HepG2 (cell line): ENCODE measurements at regions not wholly inside any gene's neighbourhood (a gene's known extent, or its start where the extent isn't known, plus 50 kb on each side); places are given as distances from the start of the nearest gene placed in this dataset.
"Not testable (repeated sequence)": the region's sequence is repeated elsewhere in the genome, so short reads cannot be mapped to it uniquely, and the experiment has no call there.

Experiments
- ATAC-seq: fragments of 200-7000 bp; cut with Tn5 transposase; 3 replicates; pipeline ENCODE4 v1.9.1; 2020; ENCODE audit warnings: mild to moderate bottlenecking, moderate library complexity
- BruUV-seq: library from RNA; stranded (reverse); fragments of 400-500 nt; replicated peaks from 2 replicates; lab custom pipeline; 2021; lab: Mats Ljungman, UMichigan
- CTCF ChIA-PET: fragments of 300-600 bp; formaldehyde crosslinking; extraction: SDS; loops from one replicate; lab custom pipeline; 2021; ENCODE audit warnings: low total read pairs, inconsistent platforms, low intra/inter-chr PET ratio; lab: Yijun Ruan, JAX
- POLR2A ChIA-PET: fragments of 350-600 bp; sonication (Branson Sonifier 250); formaldehyde crosslinking; loops from one replicate; lab custom pipeline; 2020; ENCODE audit warnings: antibody characterized with exemption, inconsistent platforms; lab: Yijun Ruan, JAX
- DNase-seq: peaks from one replicate; pipeline ENCODE4 v3.0.0-alpha.2; 2015; ENCODE audit warnings: low spot score
- FAIRE-seq: peaks from 3 replicates; lab custom pipeline; 2011; peaks lifted over from hg19 to GRCh38; lab: Jason Lieb, UNC
- H2AFZ ChIP-seq: one replicate; pipeline ENCODE4 v1.6.1; 2011; ENCODE audit warnings: low read length, inconsistent platforms
- H3K27ac ChIP-seq: fragments of 300-600 bp; 3 replicates; pipeline ENCODE4 v1.8.0; 2011; ENCODE audit warnings: mixed run types, mild to moderate bottlenecking, mixed read lengths, low read length, inconsistent platforms; ENCODE audit not compliant: insufficient read depth; ENCODE audit errors: extremely low read length
- H3K27me3 ChIP-seq, 2 experiments: fragments of 200-600 bp in 1 of 2; 2 replicates in 1 of 2; 3 replicates in 1 of 2; pipeline versions ENCODE4 v1.6.0 to v1.8.0; 2011; ENCODE audit warnings: low read length in 2 of 2, mild to moderate bottlenecking in 2 of 2, moderate library complexity in 2 of 2, inconsistent platforms in 1 of 2; ENCODE audit not compliant: insufficient read depth in 2 of 2, control insufficient read depth in 1 of 2
- H3K36me3 ChIP-seq, 2 experiments: fragments of 200-600 bp in 1 of 2; replicated peaks in 1 of 2; 2 replicates in 1 of 2; 3 replicates in 1 of 2; pipeline versions ENCODE4 v1.5.1 to v1.8.0; 2011; ENCODE audit warnings: low read length in 2 of 2, inconsistent platforms in 1 of 2; ENCODE audit not compliant: insufficient read depth in 2 of 2, control insufficient read depth in 1 of 2
- H3K4me1 ChIP-seq: 2 replicates; pipeline ENCODE4 v1.5.1; 2012; ENCODE audit warnings: low read length, inconsistent platforms; ENCODE audit not compliant: insufficient read depth
- H3K4me2 ChIP-seq: 2 replicates; pipeline ENCODE4 v1.6.0; 2011; ENCODE audit warnings: low read depth, low read length, inconsistent platforms
- H3K4me3 ChIP-seq, 3 experiments: fragments of 200-600 bp in 1 of 3; sonication (generic), shearing (Covaris generic) in 1 of 3; replicated peaks in 1 of 3; 2 replicates each; pipeline ENCODE4 v1.5.1; 2011 to 2016; ENCODE audit warnings: low read length in 3 of 3, inconsistent platforms in 2 of 3, low read depth in 2 of 3, mild to moderate bottlenecking in 2 of 3, control low read depth in 1 of 3, mixed read lengths in 1 of 3; ENCODE audit not compliant: insufficient read depth in 1 of 3
- H3K79me2 ChIP-seq: one replicate; pipeline ENCODE4 v1.6.1; 2011; ENCODE audit warnings: low read length, inconsistent platforms; ENCODE audit not compliant: insufficient read depth
- H3K9ac ChIP-seq: 2 replicates; pipeline ENCODE4 v1.6.0; 2011; ENCODE audit warnings: mild to moderate bottlenecking, low read depth, low read length, inconsistent platforms; ENCODE audit not compliant: insufficient read depth
- H3K9me3 ChIP-seq: 2 replicates; pipeline ENCODE4 v1.5.1; 2012; ENCODE audit warnings: mild to moderate bottlenecking, low read length
- H4K20me1 ChIP-seq: 2 replicates; pipeline ENCODE4 v1.6.0; 2011; ENCODE audit warnings: inconsistent platforms, mild to moderate bottlenecking, low read length, moderate library complexity; ENCODE audit not compliant: insufficient read depth
- WGBS: methylation state at CpG from one replicate; pipeline ENCODE4 v1.1.6; 2017; ENCODE audit warnings: low lambda C conversion rate; 5-methylcytosine and 5-hydroxymethylcytosine counted together
- in situ Hi-C: cut with HindIII; loops from 2 replicates; pipeline ENCODE4 v1.10.0; 2017; ENCODE audit warnings: low pct_unique_long_range_greater_than_20kb; ENCODE audit not compliant: extremely low pct_ligation_motif_present
- intact Hi-C: fragments of 100-400 bp; cut with micrococcal nuclease; formaldehyde crosslinking; loops from one replicate; pipeline ENCODE4 v1.10.0; 2022; ENCODE audit not compliant: unreplicated experiment

- FAIRE-seq, in situ Hi-C loops, ATAC-seq: not testable (repeated sequence)
Measured at GRCh38 chr1:120552190-120552589, 137.4 kb downstream of the NBPF8 start.

GRCh38 chr1:120557605-120558302 is 142.9 kb downstream of the NBPF8 start:
- Histone ChIP-seq H3K4me2 (peak overlapping the region; percentile 67), H3K4me3 (peak overlapping the region; percentile 21 to 56 (median 55); a peak in 5 of 6 replicates)
- DNase-seq, H3K27me3 ChIP-seq, H3K9ac ChIP-seq, H2AFZ ChIP-seq, H3K27ac ChIP-seq, in situ Hi-C loops, H3K9me3 ChIP-seq, CTCF ChIA-PET, FAIRE-seq, BruUV-seq, H4K20me1 ChIP-seq, H3K4me1 ChIP-seq, H3K79me2 ChIP-seq, POLR2A ChIA-PET, intact Hi-C loops, H3K36me3 ChIP-seq: not testable (repeated sequence)
- peak; percentile 45 for ATAC-seq
- no CpG with 5 or more reads among the region's 46 CpGs for WGBS

More at GRCh38 chr1:120552190-120552589, 137.4 kb downstream of the NBPF8 start:
- H3K4me1 ChIP-seq, DNase-seq, intact Hi-C loops, H3K4me3 ChIP-seq, BruUV-seq, H3K36me3 ChIP-seq, H4K20me1 ChIP-seq, POLR2A ChIA-PET, CTCF ChIA-PET, H2AFZ ChIP-seq, H3K4me2 ChIP-seq, H3K9me3 ChIP-seq, H3K27ac ChIP-seq, H3K27me3 ChIP-seq, H3K9ac ChIP-seq, H3K79me2 ChIP-seq: not testable (repeated sequence)
